Keratinocyte (primary cell): ENCODE measurements at regions not wholly inside any gene's neighbourhood (a gene's known extent, or its start where the extent isn't known, plus 50 kb on each side); places are given as distances from the start of the nearest gene placed in this dataset.
"Not testable (repeated sequence)": the region's sequence is repeated elsewhere in the genome, so short reads cannot be mapped to it uniquely, and the experiment has no call there.

ENCODE experiments used
- DNase-seq: peaks from one replicate; pipeline ENCODE4 v3.0.0-alpha.2; 2011; ENCODE audit warnings: low read depth, missing footprints, low spot score
- FAIRE-seq: peaks from 2 replicates; lab custom pipeline; 2011; peaks lifted over from hg19 to GRCh38; lab: Jason Lieb, UNC
- H2AFZ ChIP-seq: 2 replicates; pipeline ENCODE4 v1.6.0; 2012; ENCODE audit warnings: low read length, control low read depth, inconsistent platforms; ENCODE audit not compliant: control insufficient read depth
- H3K27ac ChIP-seq: 2 replicates; pipeline ENCODE4 v1.5.1; 2011; ENCODE audit warnings: low read length; ENCODE audit not compliant: control insufficient read depth, insufficient read depth
- H3K27me3 ChIP-seq: 3 replicates; pipeline ENCODE4 v1.6.0; 2011; ENCODE audit warnings: low read length; ENCODE audit not compliant: control insufficient read depth, insufficient read depth; ENCODE audit errors: extremely low read depth
- H3K36me3 ChIP-seq, 2 experiments: 2 replicates in 1 of 2; 3 replicates in 1 of 2; pipeline ENCODE4 v1.5.1; 2011; ENCODE audit warnings: low read length in 2 of 2, mild to moderate bottlenecking in 1 of 2; ENCODE audit not compliant: control insufficient read depth in 2 of 2, insufficient read depth in 2 of 2; ENCODE audit errors: extremely low read depth in 1 of 2
- H3K4me1 ChIP-seq: 3 replicates; pipeline ENCODE4 v1.5.1; 2011; ENCODE audit warnings: low read length; ENCODE audit not compliant: control insufficient read depth, insufficient read depth; ENCODE audit errors: extremely low read depth
- H3K4me2 ChIP-seq: 3 replicates; pipeline ENCODE4 v1.6.0; 2011; ENCODE audit warnings: low read depth, low read length; ENCODE audit not compliant: control insufficient read depth, insufficient read depth; ENCODE audit errors: extremely low read depth
- H3K4me3 ChIP-seq, 3 experiments: fragments of 200-600 bp in 1 of 3; sonication (generic) in 1 of 3; 2 replicates in 2 of 3; 3 replicates in 1 of 3; pipeline ENCODE4 v1.5.1; 2011 to 2016; ENCODE audit warnings: low read length in 3 of 3, mild to moderate bottlenecking in 3 of 3, control low read depth in 2 of 3, inconsistent platforms in 1 of 3, low read depth in 1 of 3, mixed read lengths in 1 of 3, mixed run types in 1 of 3, moderate library complexity in 1 of 3; ENCODE audit not compliant: control insufficient read depth in 2 of 3, insufficient read depth in 2 of 3; ENCODE audit errors: extremely low read depth in 1 of 3
- H3K79me2 ChIP-seq: 2 replicates; pipeline ENCODE4 v1.6.0; 2012; ENCODE audit warnings: low read length; ENCODE audit not compliant: control insufficient read depth, insufficient read depth
- H3K9ac ChIP-seq: 3 replicates; pipeline ENCODE4 v1.6.0; 2011; ENCODE audit warnings: low read length; ENCODE audit not compliant: control insufficient read depth, insufficient read depth; ENCODE audit errors: extremely low read depth
- H3K9me1 ChIP-seq: 3 replicates; pipeline ENCODE4 v1.6.0; 2011; ENCODE audit warnings: low read length; ENCODE audit not compliant: control insufficient read depth, insufficient read depth; ENCODE audit errors: extremely low read depth
- H3K9me3 ChIP-seq: 2 replicates; pipeline ENCODE4 v1.5.1; 2012; ENCODE audit warnings: low read depth, low read length; ENCODE audit not compliant: control insufficient read depth
- H4K20me1 ChIP-seq: 3 replicates; pipeline ENCODE4 v1.6.0; 2011; ENCODE audit warnings: low read length; ENCODE audit not compliant: control insufficient read depth, insufficient read depth; ENCODE audit errors: extremely low read depth
- CTCF ChIP-seq, 3 experiments: IDR thresholded peaks in 1 of 3; conservative IDR thresholded peaks in 1 of 3; optimal IDR thresholded peaks in 1 of 3; 2 replicates in 2 of 3; 3 replicates in 1 of 3; pipeline versions ENCODE3 to v1.5.1; 2011; ENCODE audit warnings: low read length in 3 of 3, mild to moderate bottlenecking in 3 of 3, moderate library complexity in 2 of 3, control low read depth in 1 of 3, inconsistent platforms in 1 of 3; ENCODE audit not compliant: insufficient read depth in 2 of 3; ENCODE audit errors: extremely low read depth in 1 of 3
- EZH2 ChIP-seq: IDR thresholded peaks from one replicate; pipeline ENCODE4 v1.6.1; 2012; ENCODE audit warnings: inconsistent platforms, mild to moderate bottlenecking, low read length, moderate library complexity
- dilution Hi-C: fragments of 300-500 bp; cut with MboI; formaldehyde crosslinking; loops from one replicate; pipeline ENCODE4 v1.7.0; 2020; ENCODE audit warnings: low sequenced_read_pairs; ENCODE audit not compliant: extremely low pct_ligation_motif_present

GRCh38 chr3:178209618-178210017 lies 326.6 kb upstream of the KCNMB2 start:
- H3K4me3 ChIP-seq, H3K9me1 ChIP-seq, H3K4me2 ChIP-seq, H4K20me1 ChIP-seq, H3K9me3 ChIP-seq, H3K9ac ChIP-seq, H3K27ac ChIP-seq, H3K79me2 ChIP-seq, DNase-seq, H3K4me1 ChIP-seq, H2AFZ ChIP-seq, H3K36me3 ChIP-seq, H3K27me3 ChIP-seq, dilution Hi-C loops, FAIRE-seq: not testable (repeated sequence)

- H3K27me3 ChIP-seq, DNase-seq, dilution Hi-C loops: not testable (repeated sequence)
Measured at GRCh38 chr3:178211086-178211485, 325.1 kb upstream of the KCNMB2 start.

GRCh38 chr3:178217479-178217878 lies 318.8 kb upstream of the KCNMB2 start:
- no peak for TF ChIP-seq EZH2
- TF ChIP-seq CTCF (optimal IDR thresholded peaks at IDR 0.05 in 1 of 3, IDR thresholded peaks at IDR 0.05 in 1 of 3, conservative IDR thresholded peaks at IDR 0.05 in 1 of 3; ENCODE audit: extremely low read depth in 1 of 3, insufficient read depth in 2 of 3, low read length in 3 of 3) = no peak
- FAIRE-seq (no peak), DNase-seq (no peak)
- no peaks in the 10 kb centered on the region for H3K9me3 ChIP-seq
- H3K79me2 ChIP-seq = no peaks in the 10 kb centered on the region
- no peaks in the 10 kb centered on the region for H4K20me1 ChIP-seq
- H3K9me1 ChIP-seq = no peaks in the 10 kb centered on the region
- H3K36me3 ChIP-seq = no peaks in the 10 kb centered on the region
- H3K4me1 ChIP-seq = no peaks in the 10 kb centered on the region
- H3K4me2 ChIP-seq = no peak overlapping the region
- no peak overlapping the region for H2AFZ ChIP-seq
- no peaks in the 10 kb centered on the region for H3K27me3 ChIP-seq
- dilution Hi-C loops = no loop called here
- H3K27ac ChIP-seq = no peak overlapping the region
- H3K9ac ChIP-seq = no peak overlapping the region
- H3K4me3 ChIP-seq = no peak overlapping the region

More at GRCh38 chr3:178211086-178211485, 325.1 kb upstream of the KCNMB2 start:
- not testable (repeated sequence) for H3K9me1 ChIP-seq, H3K4me2 ChIP-seq, FAIRE-seq, H2AFZ ChIP-seq, H3K4me1 ChIP-seq, H3K9ac ChIP-seq, H3K36me3 ChIP-seq, H3K9me3 ChIP-seq, H3K27ac ChIP-seq, H3K79me2 ChIP-seq, H4K20me1 ChIP-seq, H3K4me3 ChIP-seq
